Brain microvascular endothelial cell (primary cell): ENCODE measurements at regions not wholly inside any gene's neighbourhood (a gene's known extent, or its start where the extent isn't known, plus 50 kb on each side); places are given as distances from the start of the nearest gene placed in this dataset.

ENCODE experiments used
- DNase-seq: peaks from one replicate; pipeline ENCODE4 v3.0.0-alpha.2; 2020
- H3K27ac ChIP-seq: fragments of 250-450 bp; sonication (Bioruptor Pico); 2 replicates; pipeline ENCODE4 v1.5.1; 2020; ENCODE audit warnings: mild to moderate bottlenecking, moderate library complexity
- H3K27me3 ChIP-seq: fragments of 250-450 bp; sonication (Bioruptor Pico); replicated peaks from 2 replicates; pipeline ENCODE4 v1.5.1; 2020; ENCODE audit warnings: mild to moderate bottlenecking
- H3K36me3 ChIP-seq: fragments of 250-450 bp; sonication (Bioruptor Pico); replicated peaks from 2 replicates; pipeline ENCODE4 v1.5.1; 2020; ENCODE audit warnings: mild to moderate bottlenecking
- H3K4me3 ChIP-seq: 2 replicates; pipeline ENCODE4 v1.5.1; 2011; ENCODE audit warnings: low read depth, mild to moderate bottlenecking, control low read depth, low read length, moderate library complexity
- in situ Hi-C: cut with HindIII; loops from 2 replicates; pipeline ENCODE4 v1.10.0; 2017; ENCODE audit warnings: low sequenced_read_pairs, low pct_ligation_motif_present
- TF ChIP-seq, protein P1 (sequence below): IDR thresholded peaks from 2 replicates; pipeline ENCODE4 v1.5.1; 2011; ENCODE audit warnings: low read depth, mild to moderate bottlenecking, moderate library complexity, low read length, control low read depth, inconsistent platforms; ENCODE audit errors: missing control alignments

GRCh38 chr2:121089166-121089510 is 195.9 kb downstream of the TFCP2L1 start:
- no peak overlapping the region for H3K4me3 ChIP-seq
- peaks cover 7% of the 10 kb centered on the region for H3K27me3 ChIP-seq
- H3K36me3 ChIP-seq: no peaks in the 10 kb centered on the region
- TF ChIP-seq, protein P1, sequence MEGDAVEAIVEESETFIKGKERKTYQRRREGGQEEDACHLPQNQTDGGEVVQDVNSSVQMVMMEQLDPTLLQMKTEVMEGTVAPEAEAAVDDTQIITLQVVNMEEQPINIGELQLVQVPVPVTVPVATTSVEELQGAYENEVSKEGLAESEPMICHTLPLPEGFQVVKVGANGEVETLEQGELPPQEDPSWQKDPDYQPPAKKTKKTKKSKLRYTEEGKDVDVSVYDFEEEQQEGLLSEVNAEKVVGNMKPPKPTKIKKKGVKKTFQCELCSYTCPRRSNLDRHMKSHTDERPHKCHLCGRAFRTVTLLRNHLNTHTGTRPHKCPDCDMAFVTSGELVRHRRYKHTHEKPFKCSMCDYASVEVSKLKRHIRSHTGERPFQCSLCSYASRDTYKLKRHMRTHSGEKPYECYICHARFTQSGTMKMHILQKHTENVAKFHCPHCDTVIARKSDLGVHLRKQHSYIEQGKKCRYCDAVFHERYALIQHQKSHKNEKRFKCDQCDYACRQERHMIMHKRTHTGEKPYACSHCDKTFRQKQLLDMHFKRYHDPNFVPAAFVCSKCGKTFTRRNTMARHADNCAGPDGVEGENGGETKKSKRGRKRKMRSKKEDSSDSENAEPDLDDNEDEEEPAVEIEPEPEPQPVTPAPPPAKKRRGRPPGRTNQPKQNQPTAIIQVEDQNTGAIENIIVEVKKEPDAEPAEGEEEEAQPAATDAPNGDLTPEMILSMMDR: no peak
- in situ Hi-C loops: no loop called here
- DNase-seq: no peak
- no peak overlapping the region for H3K27ac ChIP-seq

DNA sequence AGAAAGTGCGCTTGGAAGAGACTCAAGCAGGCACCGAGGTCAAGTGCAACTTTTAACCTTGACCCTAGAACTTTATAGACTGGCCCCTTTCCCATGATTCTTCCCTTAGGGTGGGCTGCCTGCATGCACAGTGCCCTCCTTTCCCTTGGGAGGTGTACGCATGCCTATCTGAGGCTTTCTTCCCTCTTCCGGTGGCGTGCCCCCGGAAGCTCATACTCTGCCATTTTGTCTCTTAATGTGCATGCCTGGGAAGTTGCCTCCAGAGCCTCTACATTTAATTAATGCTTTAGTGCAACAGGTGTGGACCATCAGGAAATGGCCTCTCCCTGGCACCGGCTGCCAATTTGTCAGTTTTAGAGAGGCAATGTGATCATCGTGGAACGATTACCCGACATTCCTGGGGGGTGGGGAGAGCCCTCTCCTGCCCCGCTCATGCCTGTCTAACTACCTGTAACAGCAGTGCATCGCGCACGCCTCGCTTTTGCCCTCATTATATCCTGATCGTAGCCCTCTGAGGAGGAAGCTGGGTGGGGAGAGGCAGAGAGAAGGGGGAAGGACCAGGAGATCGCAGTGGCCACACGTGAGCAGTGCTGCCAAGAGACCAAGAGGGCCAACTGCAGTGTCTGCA is 194.8 kb downstream of the TFCP2L1 start:
- Histone ChIP-seq H3K4me3 (no peak overlapping the region), H3K27ac (no peak overlapping the region), H3K27me3 (peaks cover 7% of the 10 kb centered on the region), H3K36me3 (no peaks in the 10 kb centered on the region)
- no peak for DNase-seq
- TF ChIP-seq, protein P1: no peak
- in situ Hi-C loops: no loop called here

DNA sequence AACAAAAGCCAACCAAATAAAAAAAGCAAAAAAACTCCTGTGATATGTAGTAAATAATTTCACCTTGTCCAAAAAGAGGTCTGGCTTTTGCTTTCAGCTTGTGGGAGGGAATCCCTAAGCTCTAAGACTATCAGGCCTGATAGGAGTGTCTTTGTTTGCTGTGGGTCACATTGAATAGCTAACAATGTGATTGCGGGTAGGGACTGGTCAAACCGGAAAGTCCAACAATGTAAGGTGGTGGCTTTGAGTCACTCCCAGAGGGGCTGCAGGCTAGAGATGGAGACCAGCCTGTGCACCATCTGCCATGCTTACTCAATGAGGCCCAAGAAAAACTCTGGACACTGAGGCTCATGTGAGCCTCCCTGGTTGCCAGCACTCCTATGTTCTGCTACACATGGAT is 192.9 kb downstream of the TFCP2L1 start:
- Histone ChIP-seq H3K27me3 (peaks cover 1% of the 10 kb centered on the region), H3K27ac (no peak overlapping the region), H3K4me3 (no peak overlapping the region), H3K36me3 (no peaks in the 10 kb centered on the region)
- no peak for DNase-seq
- in situ Hi-C loops: no loop called here
- TF ChIP-seq, protein P1: no peak

GRCh38 chr2:121093692-121094091 is 191.3 kb downstream of the TFCP2L1 start:
- TF ChIP-seq, protein P1: no peak
- no peak for DNase-seq
- no peaks in the 10 kb centered on the region for H3K36me3 ChIP-seq
- no peak overlapping the region for H3K4me3 ChIP-seq
- in situ Hi-C loops: no loop called here
- no peak overlapping the region for H3K27ac ChIP-seq
- peaks cover 4% of the 10 kb centered on the region for H3K27me3 ChIP-seq

DNA sequence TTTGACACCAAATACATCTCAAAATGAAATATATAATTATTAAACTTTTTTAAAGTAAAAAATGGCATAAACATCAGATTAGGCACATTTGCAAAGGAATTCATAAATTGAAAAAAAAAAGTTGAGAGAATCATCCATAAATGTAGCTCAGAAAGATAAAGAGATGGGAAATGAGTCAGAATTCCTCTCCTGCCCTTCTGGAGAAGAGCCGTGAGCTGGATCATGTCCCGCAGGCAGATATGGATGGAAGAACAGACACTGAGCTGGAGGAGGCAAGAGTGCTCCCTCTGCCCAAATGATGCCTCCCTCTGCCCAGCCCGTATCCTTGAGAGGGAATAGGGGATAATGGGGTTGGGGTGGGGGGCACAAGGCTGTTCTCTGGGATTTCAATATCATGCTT is 190.9 kb downstream of the TFCP2L1 start:
- no peaks in the 10 kb centered on the region for H3K36me3 ChIP-seq
- peaks cover 3% of the 10 kb centered on the region for H3K27me3 ChIP-seq
- peak; percentile 21 for DNase-seq
- TF ChIP-seq, protein P1: no peak
- no peak overlapping the region for H3K4me3 ChIP-seq
- H3K27ac ChIP-seq: no peak overlapping the region
- in situ Hi-C loops: no loop called here

DNA sequence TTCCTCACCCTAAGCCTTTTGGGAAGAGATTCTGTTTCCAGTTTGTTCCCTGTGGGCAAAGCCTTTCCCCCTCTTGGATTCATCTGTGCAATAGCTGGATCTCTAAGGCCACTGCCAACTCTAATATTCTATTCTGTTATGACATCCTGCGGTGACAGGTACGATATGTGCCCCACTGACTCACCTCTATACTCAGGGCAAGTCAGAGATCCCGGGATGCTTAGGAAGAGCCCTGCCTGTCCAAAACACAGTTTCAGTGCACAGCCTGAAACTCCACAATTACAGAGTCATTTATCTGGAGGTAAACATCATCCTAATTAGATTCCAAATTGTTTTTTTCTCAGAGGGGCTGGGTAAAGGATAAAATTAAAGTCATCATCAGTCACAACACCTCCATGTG is 190.2 kb downstream of the TFCP2L1 start:
- DNase-seq: no peak
- in situ Hi-C loops: no loop called here
- Histone ChIP-seq H3K27me3 (peaks cover 3% of the 10 kb centered on the region), H3K36me3 (no peaks in the 10 kb centered on the region), H3K4me3 (no peak overlapping the region), H3K27ac (no peak overlapping the region)
- TF ChIP-seq, protein P1: no peak
